ENCODE measurements at regions not wholly inside any gene's neighbourhood (a gene's known extent, or its start where the extent isn't known, plus 50 kb on each side); places are given as distances from the start of the nearest gene placed in this dataset.

GRCh38 chr15:94626949-94627348 is 395.6 kb downstream of the MCTP2 start:
- TF ChIP-seq CTCF (IDR thresholded peaks at IDR 0.05) (no peak), POLR2A (IDR thresholded peaks at IDR 0.05) (no peak)

Data from body of pancreas (tissue), 4 donors.